Tibial nerve (tissue), 4 donors: ENCODE measurements at regions not wholly inside any gene's neighbourhood (a gene's known extent, or its start where the extent isn't known, plus 50 kb on each side); places are given as distances from the start of the nearest gene placed in this dataset.

ENCODE experiments used
- EP300 ChIP-seq, 2 donors: sonication (generic); formaldehyde crosslinking; IDR thresholded peaks; one replicate each; pipeline ENCODE4 v1.6.1; 2017; ENCODE audit warnings: antibody characterized with exemption in 2 of 2, mild to moderate bottlenecking in 1 of 2
- POLR2A ChIP-seq, 2 donors: fragments of 450-650 bp; IDR thresholded peaks; one replicate each; pipeline ENCODE4 v1.6.1; 2017; ENCODE audit warnings: antibody characterized with exemption in 2 of 2, mild to moderate bottlenecking in 2 of 2, moderate library complexity in 2 of 2
- TF ChIP-seq, protein P1 (sequence below), 5 experiments: fragments of 200-600 bp in 3 of 5; fragments of 450-650 bp in 2 of 5; sonication (generic) in 3 of 5; IDR thresholded peaks; one replicate each; pipeline ENCODE4 v1.5.1; 2016 to 2019; ENCODE audit warnings: antibody characterized with exemption in 5 of 5, mild to moderate bottlenecking in 3 of 5, moderate library complexity in 2 of 5

DNA sequence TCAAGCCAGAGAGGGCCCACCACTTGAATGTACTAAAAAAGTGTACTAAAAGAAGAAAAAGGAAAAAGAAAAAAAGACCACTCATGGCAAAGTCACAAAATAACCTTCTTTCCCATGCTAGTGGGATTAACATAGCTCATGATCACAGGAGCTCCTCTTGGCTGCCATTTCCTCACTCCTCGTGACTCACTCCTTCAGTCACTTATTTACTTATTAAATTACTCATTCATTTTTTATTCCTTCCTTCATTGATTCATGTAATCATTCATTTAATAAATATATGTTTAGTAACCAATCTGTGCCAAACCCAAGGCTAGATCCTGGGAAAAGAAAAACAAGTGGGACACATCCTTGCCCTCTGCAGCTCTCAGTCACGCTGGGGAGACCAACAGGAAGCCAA is 300.5 kb downstream of the INSIG2 start:
- TF ChIP-seq POLR2A (IDR thresholded peaks at IDR 0.05) (no peak), EP300 (IDR thresholded peaks at IDR 0.05) (no peak)
- TF ChIP-seq, protein P1, sequence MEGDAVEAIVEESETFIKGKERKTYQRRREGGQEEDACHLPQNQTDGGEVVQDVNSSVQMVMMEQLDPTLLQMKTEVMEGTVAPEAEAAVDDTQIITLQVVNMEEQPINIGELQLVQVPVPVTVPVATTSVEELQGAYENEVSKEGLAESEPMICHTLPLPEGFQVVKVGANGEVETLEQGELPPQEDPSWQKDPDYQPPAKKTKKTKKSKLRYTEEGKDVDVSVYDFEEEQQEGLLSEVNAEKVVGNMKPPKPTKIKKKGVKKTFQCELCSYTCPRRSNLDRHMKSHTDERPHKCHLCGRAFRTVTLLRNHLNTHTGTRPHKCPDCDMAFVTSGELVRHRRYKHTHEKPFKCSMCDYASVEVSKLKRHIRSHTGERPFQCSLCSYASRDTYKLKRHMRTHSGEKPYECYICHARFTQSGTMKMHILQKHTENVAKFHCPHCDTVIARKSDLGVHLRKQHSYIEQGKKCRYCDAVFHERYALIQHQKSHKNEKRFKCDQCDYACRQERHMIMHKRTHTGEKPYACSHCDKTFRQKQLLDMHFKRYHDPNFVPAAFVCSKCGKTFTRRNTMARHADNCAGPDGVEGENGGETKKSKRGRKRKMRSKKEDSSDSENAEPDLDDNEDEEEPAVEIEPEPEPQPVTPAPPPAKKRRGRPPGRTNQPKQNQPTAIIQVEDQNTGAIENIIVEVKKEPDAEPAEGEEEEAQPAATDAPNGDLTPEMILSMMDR (IDR thresholded peaks at IDR 0.05): no peak
